GM19025 (cell line): ENCODE measurements at regions not wholly inside any gene's neighbourhood (a gene's known extent, or its start where the extent isn't known, plus 50 kb on each side); places are given as distances from the start of the nearest gene placed in this dataset.
"Not testable (repeated sequence)": the region's sequence is repeated elsewhere in the genome, so short reads cannot be mapped to it uniquely, and the experiment has no call there.

Experiments
- ATAC-seq: cut with Tn5 transposase; IDR thresholded peaks from one replicate; pipeline ENCODE4 v1.9.1; 2021; ENCODE audit warnings: mild to moderate bottlenecking, low read depth, moderate library complexity; ENCODE audit not compliant: unreplicated experiment

DNA sequence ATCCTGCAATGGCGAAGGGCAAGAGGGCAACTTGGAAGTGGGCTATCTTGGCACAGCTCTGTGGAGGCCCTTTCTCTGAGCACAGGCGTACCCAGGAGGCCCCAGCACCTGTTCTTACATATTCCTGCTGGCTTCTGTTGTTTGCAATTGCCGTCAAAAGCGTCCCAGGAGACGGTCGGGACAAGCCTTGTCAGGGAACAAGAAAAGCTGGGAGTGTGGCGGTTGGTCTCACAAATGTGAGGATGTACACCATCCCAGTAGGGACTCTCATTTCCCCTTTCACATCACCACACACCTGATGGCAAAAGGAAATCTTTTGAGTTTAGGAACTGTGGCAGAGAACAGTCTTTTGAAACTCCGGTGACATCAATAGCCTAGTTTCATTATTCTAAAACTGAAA, 94.7 kb upstream of the EFEMP1 start:
- no peak for ATAC-seq

DNA sequence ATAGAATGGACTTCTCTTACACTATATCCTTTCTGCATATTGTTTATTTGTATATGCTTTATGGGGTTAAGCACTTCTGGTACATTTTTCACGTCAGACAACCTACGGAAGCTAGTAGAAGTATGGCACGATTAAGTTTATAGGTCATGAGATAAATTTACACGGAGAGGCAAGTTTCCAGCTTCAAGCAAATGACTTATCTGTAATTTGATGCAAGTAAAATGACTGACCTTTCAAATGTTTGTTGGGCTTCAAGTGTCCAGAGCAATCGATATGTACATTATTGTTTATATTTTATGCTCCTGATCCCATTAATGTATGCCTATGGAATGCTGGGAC, 97.5 kb upstream of the EFEMP1 start:
- no peak for ATAC-seq

DNA sequence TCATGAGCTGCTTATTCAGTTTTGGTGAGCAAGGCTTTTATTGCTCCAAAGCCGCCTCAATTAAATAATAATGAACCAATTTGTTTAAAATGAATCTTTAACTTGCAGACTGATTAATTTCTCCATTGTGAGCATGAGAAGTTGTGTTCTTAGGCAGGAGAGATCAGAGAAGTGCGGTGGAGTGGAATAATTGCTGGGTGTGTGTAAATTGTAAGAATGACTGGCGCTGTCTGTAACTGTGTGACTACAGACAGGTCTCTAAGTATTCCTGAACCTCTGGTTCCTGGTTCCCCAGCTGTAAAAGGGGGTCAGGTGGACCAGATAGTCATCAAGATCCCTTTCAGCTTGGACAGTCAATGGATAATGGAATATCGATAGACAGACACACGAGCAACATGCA, 98.0 kb upstream of the EFEMP1 start:
- no peak for ATAC-seq

DNA sequence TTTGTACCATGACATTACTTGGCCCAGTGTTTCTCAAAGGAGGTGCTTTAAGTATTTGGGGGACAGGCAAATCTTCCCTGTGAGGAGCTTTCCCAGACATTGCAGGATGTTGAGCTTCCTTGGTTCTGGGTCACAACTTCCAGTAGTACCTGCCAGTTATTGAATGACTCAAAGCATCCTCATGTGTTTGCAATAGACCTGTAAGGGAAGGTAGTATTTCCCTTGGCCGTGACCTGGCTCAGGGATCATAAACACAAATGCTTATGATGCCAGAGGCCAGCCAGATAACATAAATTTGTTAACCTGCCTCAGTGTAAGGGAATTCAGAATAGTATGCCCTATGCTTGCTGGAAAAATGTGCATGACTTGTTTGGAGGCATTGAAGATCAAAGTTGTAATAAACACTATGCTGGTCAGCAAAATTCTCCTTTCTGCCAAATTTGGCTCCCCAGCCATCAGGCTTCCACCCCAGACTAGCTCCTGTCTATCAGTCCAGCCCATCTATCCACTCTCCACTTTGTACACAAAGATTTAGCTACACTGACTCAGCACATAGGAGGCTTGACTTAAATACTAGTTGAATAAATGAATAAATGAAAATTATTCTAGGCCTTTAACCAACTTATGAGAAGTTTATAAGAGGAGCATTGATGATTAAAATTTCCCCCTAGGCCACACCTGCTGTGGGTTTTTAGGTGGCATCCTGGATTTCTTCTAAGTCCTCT, 102.0 kb upstream of the EFEMP1 start:
- no peak for ATAC-seq

DNA sequence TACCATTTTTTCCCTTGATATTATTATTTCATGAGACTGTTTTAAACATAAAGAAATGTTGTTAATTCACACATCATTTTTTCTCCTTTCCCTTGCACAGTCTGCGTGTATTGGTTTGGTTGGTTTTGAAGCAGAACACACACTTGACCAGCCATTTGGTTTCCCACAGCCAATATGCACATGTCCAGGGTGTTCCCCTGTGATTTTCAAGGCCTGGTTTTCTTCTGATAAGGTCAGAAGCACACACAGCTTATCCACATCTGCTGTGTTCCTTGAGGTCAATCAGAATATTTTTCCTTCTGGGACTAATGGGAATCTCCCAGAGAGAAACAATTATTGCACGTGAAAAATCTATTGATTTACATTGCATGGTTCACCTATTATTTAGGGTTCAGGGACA, 103.2 kb upstream of the EFEMP1 start:
- no peak for ATAC-seq

DNA sequence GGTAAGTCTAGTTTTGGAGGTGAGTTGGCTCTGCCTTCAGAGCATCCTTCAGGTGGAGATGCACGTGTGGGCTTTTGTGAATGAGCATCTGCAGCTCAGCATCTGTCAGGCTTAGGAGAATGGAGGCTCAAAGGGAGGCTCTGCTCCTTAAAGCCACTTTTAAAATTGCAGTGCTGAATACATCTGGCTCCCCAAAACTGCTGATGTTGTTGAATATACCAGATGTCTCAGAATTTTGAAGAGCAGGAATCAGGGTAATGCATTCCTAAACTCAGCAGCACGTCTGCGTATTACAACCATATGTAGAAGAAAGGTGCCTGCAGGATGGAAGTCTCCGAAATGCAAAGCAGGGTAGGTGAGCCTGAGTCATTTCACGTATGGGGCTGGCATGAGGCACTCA, 106.5 kb upstream of the EFEMP1 start:
- no peak for ATAC-seq

DNA sequence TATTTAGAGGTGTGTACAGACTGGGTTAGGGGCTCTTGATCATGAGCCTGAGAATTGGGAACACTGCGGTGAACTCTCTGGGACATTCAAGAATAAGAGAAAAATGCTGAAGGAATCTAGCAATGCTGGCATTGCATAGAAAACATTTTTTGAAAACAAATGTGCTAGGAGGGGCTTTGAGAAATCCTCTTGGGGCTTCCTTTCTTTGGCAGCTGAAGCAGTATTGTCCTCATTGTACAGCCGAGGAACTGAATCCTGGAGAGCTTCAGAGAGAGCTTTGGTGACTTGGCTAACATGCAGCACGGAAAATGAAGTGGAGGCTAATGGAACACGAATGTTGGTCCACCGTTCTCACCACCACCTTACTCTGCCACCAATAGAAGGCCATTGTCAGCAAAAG, 107.3 kb upstream of the EFEMP1 start:
- ATAC-seq = no peak

DNA sequence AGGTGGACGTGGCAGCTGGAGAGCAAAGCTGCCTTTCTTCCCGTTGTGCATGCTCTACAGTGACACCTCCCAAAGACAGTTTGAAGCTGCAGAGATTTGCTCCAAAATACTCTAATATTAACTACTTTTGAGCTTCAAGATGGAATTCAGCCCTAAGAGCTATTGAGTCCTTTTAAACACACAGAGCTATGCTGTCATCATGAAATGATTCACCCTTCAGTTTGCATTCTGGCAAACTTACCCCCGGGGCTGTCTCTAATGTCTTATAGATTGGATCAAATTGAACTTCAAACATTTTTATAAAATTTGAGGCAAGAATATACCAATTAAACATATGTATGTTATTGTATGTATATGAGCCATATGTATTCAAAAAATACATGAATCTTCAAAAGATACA, 110.7 kb upstream of the EFEMP1 start:
- no peak for ATAC-seq

DNA sequence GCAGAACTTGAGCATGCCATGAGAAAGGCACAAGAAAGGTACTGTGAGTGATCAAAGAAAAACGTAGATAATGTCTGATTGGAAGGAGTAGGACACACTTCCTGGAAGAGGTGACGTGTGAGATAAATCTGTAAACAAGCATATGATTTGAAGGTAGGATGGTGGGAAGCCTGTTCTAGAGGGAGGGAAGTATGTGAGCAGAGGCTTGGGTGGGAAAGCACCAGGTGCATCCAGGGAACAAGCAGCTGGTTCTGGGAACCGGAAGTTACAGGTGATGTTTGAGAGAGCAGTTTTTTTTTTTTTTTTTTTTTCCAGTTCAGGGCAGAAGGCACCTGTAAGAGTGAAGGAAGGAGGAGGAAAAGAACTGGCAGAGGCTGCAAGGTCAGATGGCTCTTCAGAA, 116.6 kb upstream of the EFEMP1 start:
- no peak for ATAC-seq

DNA sequence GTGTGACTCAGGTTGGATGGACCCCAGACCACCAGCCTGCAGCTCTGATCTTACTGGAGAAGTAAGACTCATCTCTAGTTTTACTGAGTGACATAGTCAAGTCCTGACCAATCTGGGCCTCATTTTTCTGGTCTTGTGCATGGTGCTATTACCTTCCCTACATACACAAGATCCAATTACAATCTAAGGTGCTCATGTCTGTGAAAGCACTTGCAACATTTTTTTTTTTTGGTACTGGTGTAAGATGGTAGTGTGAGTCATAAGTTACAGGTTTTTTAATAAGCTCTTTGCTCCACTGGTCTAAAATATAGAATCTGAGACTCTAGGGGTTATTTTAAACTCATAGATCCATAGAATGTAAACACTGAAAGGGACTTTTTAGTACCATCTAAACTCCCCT, 117.3 kb upstream of the EFEMP1 start:
- ATAC-seq = no peak

DNA sequence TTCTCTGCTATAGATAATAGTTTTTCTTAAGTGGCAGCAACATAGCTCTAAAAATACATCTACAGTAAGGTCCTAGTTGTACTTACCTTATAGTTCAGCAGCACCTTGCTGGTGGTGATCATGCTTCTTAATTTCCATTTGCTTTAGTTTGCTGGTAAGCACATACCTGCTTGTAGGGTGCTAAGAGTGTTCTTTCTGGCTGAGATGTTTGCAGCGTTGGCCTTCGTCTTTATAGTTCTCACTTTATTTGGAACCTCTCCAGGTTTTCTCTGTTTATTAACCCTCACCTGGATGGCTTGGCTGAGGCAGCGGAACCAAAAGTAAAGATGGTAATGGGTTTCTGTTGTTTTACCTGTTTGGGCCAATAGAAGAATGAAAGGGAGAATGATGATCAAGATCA, 123.6 kb upstream of the EFEMP1 start:
- ATAC-seq = no peak

DNA sequence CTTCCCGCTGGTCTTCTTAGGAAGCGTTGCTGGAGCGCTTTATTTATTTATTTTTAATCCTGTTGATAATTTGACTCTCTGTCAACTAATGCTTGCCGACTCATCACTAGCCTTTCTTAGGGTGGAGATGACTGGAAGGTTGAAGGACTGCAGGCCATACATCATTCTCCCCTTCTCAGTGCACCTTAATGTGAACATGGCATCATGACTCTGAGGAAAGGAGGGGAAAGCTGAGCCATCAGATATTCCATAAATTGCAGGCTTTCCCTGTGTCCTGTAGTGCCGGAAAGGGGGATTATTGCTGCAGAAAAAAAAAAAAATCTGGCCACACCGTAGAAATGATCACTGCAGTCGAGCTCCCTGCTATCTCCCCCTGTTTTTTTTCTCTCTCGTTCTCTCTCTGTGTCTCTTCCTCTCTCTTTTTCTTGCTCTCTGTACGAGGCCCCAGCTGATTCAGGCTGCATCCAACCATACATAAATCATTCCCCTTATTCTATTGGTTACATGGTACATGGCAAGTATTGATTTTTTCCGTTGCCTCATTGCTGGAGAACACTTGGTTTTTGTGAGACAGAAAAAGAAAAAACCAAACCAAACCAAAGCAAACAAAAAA, 125.8 kb upstream of the EFEMP1 start:
- ATAC-seq = no peak

DNA sequence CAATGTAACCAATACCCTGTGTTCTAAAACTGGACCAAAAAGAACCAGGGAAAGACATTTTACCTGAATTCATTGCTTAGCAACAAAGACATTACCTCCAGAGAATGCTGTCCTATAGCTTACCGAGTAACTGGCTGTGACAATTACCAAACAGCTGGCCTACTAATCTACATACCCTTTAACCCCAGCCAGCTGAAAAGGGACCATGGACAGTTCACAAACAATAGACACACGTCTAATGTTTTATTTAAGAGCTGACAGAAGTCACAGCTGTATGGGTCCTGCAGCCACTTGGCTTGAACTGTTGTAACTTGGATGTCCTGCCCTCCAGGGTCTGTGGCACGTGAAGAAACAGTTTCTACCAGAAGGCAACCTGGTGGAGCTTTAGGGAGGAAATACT, 130.1 kb upstream of the EFEMP1 start:
- no peak for ATAC-seq

DNA sequence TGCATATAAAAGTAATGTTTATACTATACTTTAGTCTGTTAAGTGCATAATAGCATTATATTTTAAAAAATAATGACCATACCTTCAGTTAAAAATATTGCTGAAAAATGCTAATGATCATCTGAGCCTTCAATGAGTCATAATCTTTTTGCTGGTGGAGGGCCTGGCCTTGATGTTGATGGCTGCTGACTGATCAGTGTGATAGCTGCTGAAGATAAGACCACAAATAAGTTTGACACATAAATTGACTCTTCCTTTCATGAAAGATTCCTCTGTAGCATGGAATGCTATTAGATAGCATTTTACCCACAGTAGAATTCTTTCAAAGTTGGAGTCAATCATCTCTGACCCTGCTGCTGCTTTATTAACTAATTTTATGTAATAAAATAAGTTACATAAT, 128.4 kb upstream of the CCDC85A start:
- no peak for ATAC-seq

DNA sequence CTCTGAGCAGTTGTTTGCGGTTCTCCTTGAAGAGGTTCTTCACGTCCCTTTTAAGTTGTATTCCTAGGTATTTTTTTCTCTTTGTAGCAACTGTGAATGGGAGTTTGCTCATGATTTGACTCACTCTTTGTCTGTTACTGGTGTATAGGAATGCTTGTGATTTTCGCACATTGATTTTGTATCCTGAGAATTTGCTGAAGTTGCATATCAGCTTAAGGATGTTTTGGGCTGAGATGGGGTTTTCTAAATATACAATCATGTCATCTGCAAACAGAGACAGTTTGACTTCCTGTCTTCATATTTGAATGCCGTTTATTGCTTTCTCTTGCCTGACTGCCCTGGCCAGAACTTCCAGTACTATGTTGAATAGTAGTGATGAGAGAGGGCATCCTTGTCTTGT, 122.5 kb upstream of the CCDC85A start:
- ATAC-seq = not testable (repeated sequence)

DNA sequence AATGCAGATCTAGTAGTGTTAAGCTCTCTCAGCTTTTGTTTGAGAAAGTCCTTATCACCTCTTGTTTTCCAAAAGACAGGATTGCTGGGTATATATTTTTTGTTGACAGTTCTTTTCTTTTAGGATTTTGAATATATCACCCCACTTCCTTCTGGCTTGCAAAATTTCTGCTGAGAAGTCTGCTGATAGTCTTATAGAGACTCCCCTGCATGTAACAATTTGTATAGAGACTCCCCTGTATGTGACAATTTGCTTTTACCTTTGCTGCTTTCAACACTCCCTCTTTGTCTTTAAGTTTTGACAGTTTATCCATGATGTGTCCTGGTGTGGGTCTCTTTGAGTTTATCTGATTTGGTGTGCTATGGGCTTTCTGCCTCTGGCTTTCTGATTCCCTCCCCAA, 115.0 kb upstream of the CCDC85A start:
- ATAC-seq = no peak

DNA sequence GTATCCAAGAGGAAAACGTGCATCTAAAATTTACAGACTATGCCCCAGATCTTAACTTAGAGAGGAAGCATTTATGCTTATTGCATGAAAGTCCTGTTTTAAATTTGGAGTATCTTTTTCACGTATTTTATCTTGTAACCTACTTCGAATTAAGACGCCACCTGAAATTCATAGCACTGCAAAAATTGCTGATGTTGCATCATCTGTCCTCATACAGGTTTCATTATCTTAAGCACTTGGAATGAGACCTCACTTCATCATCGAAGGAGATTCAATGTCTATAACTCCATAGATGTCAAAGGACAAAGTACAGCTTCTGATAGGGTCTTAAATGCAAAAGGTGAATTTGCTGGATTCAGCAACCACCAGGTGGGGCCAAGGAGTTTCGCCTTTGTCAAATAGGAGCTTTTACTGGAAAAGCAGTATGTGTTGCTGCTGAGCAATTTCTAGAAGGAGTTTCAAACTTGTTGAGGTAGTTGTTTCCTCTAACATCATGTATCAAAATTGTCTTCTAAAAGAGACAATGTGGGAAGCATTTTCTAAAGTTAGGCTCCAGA, 106.4 kb upstream of the CCDC85A start:
- ATAC-seq = no peak

DNA sequence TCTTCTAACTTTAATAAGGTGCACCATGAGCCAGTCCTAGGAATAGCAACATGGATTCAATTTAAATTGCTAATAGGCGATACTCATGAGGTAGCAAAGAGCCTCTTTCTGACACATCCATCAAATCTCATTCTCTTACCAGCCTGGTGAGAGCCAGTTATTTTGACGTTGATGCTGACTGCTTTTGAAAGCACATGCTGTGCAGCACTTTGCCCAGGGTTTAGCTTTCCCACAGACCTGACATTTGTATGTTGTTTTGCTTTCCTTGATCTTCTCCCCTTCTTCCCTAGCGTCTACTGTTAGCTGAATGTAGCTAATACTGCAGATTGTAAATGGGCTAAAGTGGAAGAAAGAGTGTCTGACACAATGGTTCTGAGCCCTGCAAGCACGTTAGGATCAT, 101.1 kb upstream of the CCDC85A start:
- ATAC-seq = no peak

DNA sequence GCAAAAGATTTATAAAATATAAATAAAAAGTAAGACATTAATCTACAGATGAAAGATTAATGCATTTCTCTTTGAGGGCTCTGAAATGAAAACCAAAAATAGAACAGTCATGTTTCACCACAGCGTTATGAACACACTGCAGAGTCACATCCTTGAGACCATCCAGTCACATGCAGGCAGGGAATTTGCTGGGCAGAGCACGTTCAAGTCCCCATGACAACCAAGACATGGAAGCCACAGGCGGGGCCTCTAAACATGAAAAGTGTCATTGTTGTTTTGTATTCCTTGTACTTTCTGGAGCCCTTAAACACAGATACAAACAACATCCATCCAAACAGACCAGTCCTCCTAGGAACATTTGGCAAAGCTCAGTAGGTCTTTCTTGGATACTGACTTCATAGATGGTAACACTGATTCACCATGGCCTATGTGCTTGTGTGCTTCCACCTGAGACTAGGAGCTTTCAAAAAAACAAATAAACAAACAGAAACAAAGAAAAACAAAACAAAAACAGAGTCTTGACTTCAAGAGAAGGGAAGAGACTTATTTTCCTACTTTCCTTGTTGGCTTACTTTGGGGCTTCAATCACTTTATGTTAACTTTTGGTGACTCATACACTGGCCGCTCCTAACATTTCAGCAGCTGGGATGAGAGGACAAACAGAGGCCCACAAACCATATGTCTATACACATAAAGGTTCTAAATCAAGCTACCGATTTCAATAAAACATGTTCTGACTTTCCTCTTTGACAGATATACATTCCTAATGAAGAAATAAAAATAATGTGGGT, 99.5 kb upstream of the CCDC85A start:
- no peak for ATAC-seq

DNA sequence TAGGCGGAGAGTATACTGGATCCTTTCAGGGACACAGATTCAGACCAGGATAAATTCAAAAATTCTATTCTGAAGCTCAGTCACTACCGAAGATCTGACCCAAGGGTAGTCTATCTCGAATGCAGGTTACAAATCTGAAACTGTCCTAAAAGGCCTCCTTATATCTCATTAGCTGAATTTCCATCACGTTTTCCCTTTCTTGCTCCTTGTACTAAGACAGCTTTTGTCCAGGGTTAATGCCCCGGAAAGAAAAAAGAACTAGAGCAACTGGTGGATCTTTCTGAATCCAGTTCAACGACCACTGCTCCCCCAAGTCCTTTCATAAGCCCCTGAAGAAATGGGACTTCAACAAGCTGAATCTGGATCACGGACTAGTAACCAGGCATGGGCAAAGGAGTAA, 97.5 kb upstream of the CCDC85A start:
- ATAC-seq = no peak

DNA sequence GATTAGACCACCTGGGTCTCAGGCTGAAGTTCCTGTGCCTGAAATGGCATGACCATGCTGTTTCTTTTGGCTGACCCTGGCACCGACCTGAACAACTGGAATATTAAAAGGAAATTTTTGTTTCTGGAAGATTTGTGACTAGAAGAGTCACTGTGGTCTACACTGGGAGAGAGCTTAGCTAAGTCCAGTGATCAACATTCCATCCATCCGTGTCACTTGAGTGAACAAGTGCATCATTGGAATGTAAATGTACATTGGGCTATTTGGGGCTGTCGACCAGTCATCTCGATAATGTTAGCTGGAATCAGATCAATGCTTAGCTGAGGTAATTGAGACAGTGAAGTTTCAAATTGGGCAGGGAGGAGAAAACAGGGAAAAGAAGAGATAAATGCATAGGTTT, 95.4 kb upstream of the CCDC85A start:
- ATAC-seq = no peak

DNA sequence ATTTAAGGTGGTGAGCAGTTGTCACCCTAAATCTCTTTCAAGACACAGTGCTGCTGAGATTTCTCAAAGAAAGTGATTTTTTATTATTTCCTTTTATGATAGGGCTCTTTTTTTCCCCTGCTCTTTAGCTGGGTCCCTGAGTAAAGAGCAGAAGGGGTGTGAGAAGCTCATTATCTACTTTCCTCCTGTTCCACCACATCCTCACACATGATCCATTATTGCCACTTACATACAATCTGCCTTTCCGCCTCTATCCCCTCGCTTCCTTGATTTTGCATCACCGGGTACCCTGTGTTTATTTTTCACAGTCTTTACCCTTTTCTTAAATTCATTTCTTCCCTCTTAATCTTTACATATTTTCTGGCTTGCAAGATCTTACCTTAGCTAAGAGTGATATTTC, 93.9 kb upstream of the CCDC85A start:
- ATAC-seq = no peak
